Activated CD4-positive, alpha-beta T cell treated with anti-CD3 and anti-CD28 coated beads, Interleukin-2, amount 10 ng/mL, durations not matched to agents 7 days and 5 days (primary cell): ENCODE measurements at regions not wholly inside any gene's neighbourhood (a gene's known extent, or its start where the extent isn't known, plus 50 kb on each side); places are given as distances from the start of the nearest gene placed in this dataset.

Source experiments
- CTCF ChIA-PET: fragments of 350-600 bp; sonication (Branson Sonifier 250); formaldehyde crosslinking; loops from one replicate; lab custom pipeline; 2021; ENCODE audit warnings: antibody characterized with exemption; lab: Charles Lee
- POLR2A ChIA-PET: fragments of 350-600 bp; sonication (Branson Sonifier 250); formaldehyde crosslinking; loops from one replicate; lab custom pipeline; 2021; ENCODE audit warnings: antibody characterized with exemption; lab: Charles Lee
- DNase-seq: peaks from one replicate; pipeline ENCODE4 v3.0.0-alpha.2; 2020
- H3K27ac Mint-ChIP-seq: one replicate; pipeline ENCODE4 v1.8.0; 2021; ENCODE audit warnings: mild to moderate bottlenecking, moderate library complexity, mixed read lengths
- H3K27me3 Mint-ChIP-seq: one replicate; pipeline ENCODE4 v1.8.0; 2021; ENCODE audit warnings: mixed read lengths
- H3K36me3 Mint-ChIP-seq: one replicate; pipeline ENCODE4 v1.8.0; 2021; ENCODE audit warnings: low read depth, mixed read lengths
- H3K4me1 Mint-ChIP-seq: one replicate; pipeline ENCODE4 v1.8.0; 2021; ENCODE audit warnings: mixed read lengths
- H3K4me3 Mint-ChIP-seq: one replicate; pipeline ENCODE4 v1.8.0; 2021; ENCODE audit warnings: mild to moderate bottlenecking, moderate library complexity, mixed read lengths
- H3K9me3 Mint-ChIP-seq: one replicate; pipeline ENCODE4 v1.8.0; 2021; ENCODE audit warnings: mixed read lengths

DNA sequence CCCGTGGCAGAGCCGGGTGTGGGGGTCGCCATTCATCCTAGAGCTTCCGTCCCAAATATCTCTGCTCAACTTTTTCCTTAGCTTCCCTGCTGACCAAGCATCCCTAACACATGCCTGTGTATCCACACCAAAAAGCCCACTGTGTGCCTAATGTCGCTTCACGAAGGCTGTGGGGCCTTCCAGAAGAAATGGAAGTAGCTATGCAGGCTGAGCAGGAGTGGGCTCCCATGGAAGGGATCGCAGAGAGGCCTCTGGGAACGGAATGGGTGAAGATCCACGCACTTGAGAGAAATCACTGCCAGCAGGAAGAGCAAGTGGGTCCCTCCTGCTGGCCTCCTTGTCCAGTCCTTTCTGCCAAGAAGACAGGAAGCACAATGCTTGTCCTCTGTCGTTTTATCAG, 136.0 kb downstream of the SOX1 start:
- peaks cover 13% of the 10 kb centered on the region for H3K4me1 Mint-ChIP-seq
- H3K27ac Mint-ChIP-seq, result no peak overlapping the region
- peaks cover 34% of the 10 kb centered on the region for H3K27me3 Mint-ChIP-seq
- no peaks in the 10 kb centered on the region for H3K36me3 Mint-ChIP-seq
- no peak for DNase-seq
- H3K9me3 Mint-ChIP-seq, result no peaks in the 10 kb centered on the region
- H3K4me3 Mint-ChIP-seq, result no peak overlapping the region
- ChIA-PET CTCF (no interaction called here), POLR2A (no interaction called here)

- Mint-ChIP-seq H3K27ac (no peak overlapping the region), H3K27me3 (peaks cover 37% of the 10 kb centered on the region), H3K36me3 (no peaks in the 10 kb centered on the region), H3K4me3 (no peak overlapping the region), H3K9me3 (no peaks in the 10 kb centered on the region), H3K4me1 (peaks cover 13% of the 10 kb centered on the region)
- POLR2A ChIA-PET, result no interaction called here
- DNase-seq, result no peak
- CTCF ChIA-PET, result no interaction called here
Observed at GRCh38 chr13:112203614-112204013, 136.7 kb downstream of the SOX1 start.

DNA sequence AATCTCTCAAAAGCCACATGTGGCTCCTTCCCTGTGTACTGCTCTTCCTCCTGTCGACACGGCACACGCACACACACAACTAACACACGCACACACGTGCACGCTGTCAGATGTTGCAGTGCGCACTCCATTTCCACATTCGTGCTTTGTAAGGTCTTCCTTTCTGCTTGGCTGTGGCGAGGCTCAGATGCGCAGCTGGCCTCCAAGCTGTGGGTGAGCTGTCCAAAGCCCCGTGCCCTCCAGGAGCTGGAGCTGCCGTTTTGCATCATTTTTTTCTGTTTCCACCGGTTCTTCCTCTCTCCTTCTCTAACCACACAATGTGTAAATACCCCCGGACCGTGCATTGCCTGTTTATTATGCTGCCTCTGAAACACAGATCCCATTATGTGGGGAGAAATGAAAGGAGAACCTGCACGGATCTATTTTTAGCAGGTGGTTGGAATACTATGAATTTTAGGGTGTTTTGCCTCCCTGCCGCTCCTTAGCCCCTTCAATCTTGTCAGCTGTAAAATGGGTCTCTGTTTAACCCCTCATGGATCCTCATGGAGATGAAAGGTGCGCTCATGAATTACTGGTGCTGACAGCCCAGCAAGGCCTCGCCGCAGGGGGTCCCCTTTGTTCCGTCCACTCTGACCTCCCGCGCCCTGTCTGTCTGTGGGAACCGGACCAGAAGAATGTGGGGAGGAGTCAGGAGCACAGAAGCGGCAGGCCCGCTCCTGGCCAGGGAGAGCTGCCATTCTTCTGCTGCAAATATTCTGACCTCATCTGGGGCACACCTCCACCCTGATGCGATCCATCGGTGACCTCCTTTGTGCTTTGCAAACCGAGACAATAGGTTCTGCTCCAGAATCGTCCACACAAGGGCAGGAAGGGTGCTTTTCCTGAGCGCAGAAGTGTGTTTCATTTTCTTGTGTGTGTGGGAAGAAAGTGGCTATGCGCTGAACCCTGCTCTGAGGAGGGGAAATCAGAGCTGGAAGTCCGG, 137.7 kb downstream of the SOX1 start:
- H3K4me1 Mint-ChIP-seq, result peaks cover 13% of the 10 kb centered on the region
- DNase-seq, result no peak
- POLR2A ChIA-PET, result no interaction called here
- H3K9me3 Mint-ChIP-seq, result no peaks in the 10 kb centered on the region
- H3K4me3 Mint-ChIP-seq, result no peak overlapping the region
- peaks cover 37% of the 10 kb centered on the region for H3K27me3 Mint-ChIP-seq
- H3K36me3 Mint-ChIP-seq, result no peaks in the 10 kb centered on the region
- CTCF ChIA-PET, result no interaction called here
- H3K27ac Mint-ChIP-seq, result no peak overlapping the region

- Mint-ChIP-seq H3K36me3 (no peaks in the 10 kb centered on the region), H3K27me3 (peaks cover 37% of the 10 kb centered on the region), H3K4me1 (peaks cover 13% of the 10 kb centered on the region), H3K9me3 (no peaks in the 10 kb centered on the region), H3K27ac (no peak overlapping the region), H3K4me3 (no peak overlapping the region)
- CTCF ChIA-PET, result no interaction called here
- DNase-seq, result peak; percentile 19
- POLR2A ChIA-PET, result no interaction called here
Observed at GRCh38 chr13:112205990-112206389, 139.0 kb downstream of the SOX1 start.

DNA sequence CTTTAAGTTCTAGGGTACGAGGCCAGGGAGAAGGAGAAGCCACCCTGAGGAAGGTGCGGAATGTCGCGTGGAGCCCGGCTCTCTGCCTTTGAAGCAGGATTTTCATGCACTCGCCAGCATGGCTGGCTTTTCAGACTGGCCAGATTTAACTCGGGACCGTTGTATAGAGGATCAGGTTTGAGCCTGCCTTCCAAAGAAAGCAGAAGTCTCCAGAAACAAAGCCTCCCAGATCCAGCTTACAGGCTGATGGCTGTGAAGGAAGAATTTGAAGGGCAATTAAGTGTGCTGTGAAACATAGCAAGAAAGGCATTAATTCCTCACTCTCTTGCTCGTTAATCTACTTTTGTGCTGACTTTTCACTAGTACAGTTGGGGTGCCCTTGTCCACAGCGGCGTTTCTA, 140.2 kb downstream of the SOX1 start:
- CTCF ChIA-PET, result no interaction called here
- no peaks in the 10 kb centered on the region for H3K9me3 Mint-ChIP-seq
- POLR2A ChIA-PET, result no interaction called here
- peaks cover 13% of the 10 kb centered on the region for H3K4me1 Mint-ChIP-seq
- H3K27ac Mint-ChIP-seq, result no peak overlapping the region
- no peaks in the 10 kb centered on the region for H3K36me3 Mint-ChIP-seq
- DNase-seq, result no peak
- H3K27me3 Mint-ChIP-seq, result peaks cover 37% of the 10 kb centered on the region
- H3K4me3 Mint-ChIP-seq, result no peak overlapping the region

GRCh38 chr13:112208656-112209055, 141.7 kb downstream of the SOX1 start:
- POLR2A ChIA-PET, result no interaction called here
- no peak for DNase-seq
- Mint-ChIP-seq H3K27me3 (peaks cover 35% of the 10 kb centered on the region), H3K27ac (no peak overlapping the region), H3K4me3 (no peak overlapping the region), H3K9me3 (no peaks in the 10 kb centered on the region), H3K36me3 (no peaks in the 10 kb centered on the region), H3K4me1 (peaks cover 13% of the 10 kb centered on the region)
- CTCF ChIA-PET, result no interaction called here

DNA sequence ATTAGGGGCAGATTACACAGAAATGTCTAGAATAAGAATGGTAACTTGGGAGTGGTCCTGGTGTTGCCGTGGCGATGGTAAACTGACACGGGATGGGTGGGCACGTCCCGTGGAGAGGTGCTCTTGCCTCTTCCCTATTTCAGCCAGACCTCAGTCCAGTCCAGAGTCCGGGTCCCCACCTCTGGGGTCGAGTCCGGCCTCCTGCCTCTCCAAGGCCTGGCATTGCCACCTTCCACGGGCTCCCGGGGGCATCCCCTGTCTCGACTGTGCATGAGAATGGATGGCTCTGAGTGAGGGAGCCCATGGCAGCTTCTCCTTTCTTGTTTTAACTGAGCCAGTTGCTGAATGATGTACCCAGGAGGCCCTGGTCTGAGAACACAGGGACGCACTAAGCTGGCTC, 142.3 kb downstream of the SOX1 start:
- no peaks in the 10 kb centered on the region for H3K36me3 Mint-ChIP-seq
- H3K27ac Mint-ChIP-seq, result no peak overlapping the region
- CTCF ChIA-PET, result no interaction called here
- DNase-seq, result no peak
- H3K4me1 Mint-ChIP-seq, result peaks cover 13% of the 10 kb centered on the region
- peaks cover 29% of the 10 kb centered on the region for H3K27me3 Mint-ChIP-seq
- H3K4me3 Mint-ChIP-seq, result no peak overlapping the region
- no peaks in the 10 kb centered on the region for H3K9me3 Mint-ChIP-seq
- POLR2A ChIA-PET, result no interaction called here

DNA sequence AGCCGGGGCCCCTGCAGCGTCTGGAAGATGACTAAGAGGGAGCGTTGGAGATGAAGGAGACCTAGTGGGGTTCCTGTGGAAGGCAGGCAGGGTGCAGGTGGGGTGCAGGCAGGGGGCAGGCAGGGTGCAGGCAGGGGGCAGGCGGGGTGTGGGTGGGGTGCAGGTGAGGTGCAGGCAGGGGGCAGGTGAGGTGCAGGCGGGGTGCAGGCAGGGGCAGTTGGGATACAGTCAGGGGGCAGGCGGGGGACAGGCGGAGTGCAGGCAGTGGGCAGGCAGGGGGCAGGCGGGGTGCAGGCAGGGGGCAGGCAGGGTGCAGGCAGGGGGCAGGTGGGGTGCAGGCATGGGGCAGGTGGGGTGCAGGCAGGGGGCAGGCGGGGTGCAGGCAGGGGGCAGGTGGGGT, 142.8 kb downstream of the SOX1 start:
- ChIA-PET POLR2A (no interaction called here), CTCF (no interaction called here)
- Mint-ChIP-seq H3K27me3 (peaks cover 25% of the 10 kb centered on the region), H3K4me3 (no peak overlapping the region), H3K9me3 (no peaks in the 10 kb centered on the region), H3K27ac (no peak overlapping the region), H3K4me1 (peaks cover 13% of the 10 kb centered on the region), H3K36me3 (no peaks in the 10 kb centered on the region)
- DNase-seq, result no peak

DNA sequence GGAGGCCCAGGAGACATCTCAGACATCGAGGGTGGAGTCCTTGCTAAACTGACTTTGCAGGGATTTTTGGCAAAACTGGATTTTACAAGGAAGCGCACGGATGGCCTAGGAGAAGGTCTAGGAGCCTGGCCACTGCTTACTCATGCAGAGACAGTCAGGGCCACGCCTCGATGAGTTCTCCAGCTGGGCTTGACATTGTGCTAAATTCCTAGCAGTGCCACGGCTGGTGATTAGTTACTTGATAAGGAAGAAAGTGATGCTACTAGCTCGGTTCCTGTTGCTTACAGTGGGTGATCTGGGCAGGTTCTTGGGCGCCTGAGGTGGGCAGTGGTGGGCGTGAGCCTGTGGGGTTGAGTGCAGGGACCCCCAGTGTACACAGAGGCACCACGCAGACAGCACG, 143.4 kb downstream of the SOX1 start:
- no peak overlapping the region for H3K27ac Mint-ChIP-seq
- H3K4me1 Mint-ChIP-seq, result peaks cover 9% of the 10 kb centered on the region
- no peaks in the 10 kb centered on the region for H3K36me3 Mint-ChIP-seq

GRCh38 chr13:112212533-112212932, 145.6 kb downstream of the SOX1 start:
- Mint-ChIP-seq H3K27ac (no peak overlapping the region), H3K4me3 (no peak overlapping the region), H3K36me3 (no peaks in the 10 kb centered on the region), H3K4me1 (no peaks in the 10 kb centered on the region), H3K9me3 (no peaks in the 10 kb centered on the region), H3K27me3 (peaks cover 4% of the 10 kb centered on the region)
- ChIA-PET POLR2A (no interaction called here), CTCF (no interaction called here)
- DNase-seq, result no peak

More for the DNA sequence above, 143.4 kb downstream of the SOX1 start:
- DNase-seq, result no peak
- Mint-ChIP-seq H3K4me3 (no peak overlapping the region), H3K27me3 (peaks cover 18% of the 10 kb centered on the region), H3K9me3 (no peaks in the 10 kb centered on the region)
- ChIA-PET CTCF (no interaction called here), POLR2A (no interaction called here)

GRCh38 chr13:112213467-112214255, 146.7 kb downstream of the SOX1 start:
- ChIA-PET POLR2A (no interaction called here), CTCF (no interaction called here)
- no peaks in the 10 kb centered on the region for H3K27me3 Mint-ChIP-seq
- H3K36me3 Mint-ChIP-seq, result no peaks in the 10 kb centered on the region
- DNase-seq, result no peak
- no peaks in the 10 kb centered on the region for H3K4me1 Mint-ChIP-seq
- no peaks in the 10 kb centered on the region for H3K9me3 Mint-ChIP-seq
- H3K27ac Mint-ChIP-seq, result no peak overlapping the region
- H3K4me3 Mint-ChIP-seq, result no peak overlapping the region

DNA sequence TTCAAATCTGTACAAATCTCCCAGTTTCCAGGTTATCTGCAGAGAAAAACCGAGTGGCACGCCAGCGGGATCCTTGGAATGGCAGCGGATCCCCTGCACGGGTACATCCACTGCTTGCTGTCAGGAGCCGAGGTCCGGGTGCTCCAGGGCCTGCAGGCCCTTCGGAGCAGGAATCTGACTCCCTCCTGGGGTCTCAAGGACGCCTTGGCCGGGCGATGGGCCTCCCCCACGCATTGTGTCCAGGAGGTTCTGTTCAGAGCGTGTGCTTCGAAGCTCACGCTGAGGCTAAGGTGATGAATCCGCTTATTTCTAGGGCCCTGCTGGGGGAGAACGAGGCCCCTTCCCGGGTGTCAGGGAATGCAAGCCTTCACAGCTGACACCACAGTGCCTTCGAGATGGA, 148.9 kb downstream of the SOX1 start:
- Mint-ChIP-seq H3K9me3 (no peaks in the 10 kb centered on the region), H3K4me3 (no peak overlapping the region), H3K4me1 (no peaks in the 10 kb centered on the region), H3K36me3 (no peaks in the 10 kb centered on the region), H3K27me3 (no peaks in the 10 kb centered on the region), H3K27ac (no peak overlapping the region)
- no peak for DNase-seq
- ChIA-PET CTCF (no interaction called here), POLR2A (no interaction called here)

GRCh38 chr13:112217431-112217830, 150.5 kb downstream of the SOX1 start:
- H3K4me1 Mint-ChIP-seq, result no peaks in the 10 kb centered on the region
- no peak for DNase-seq
- no peaks in the 10 kb centered on the region for H3K27me3 Mint-ChIP-seq
- ChIA-PET CTCF (no interaction called here), POLR2A (no interaction called here)
- no peak overlapping the region for H3K4me3 Mint-ChIP-seq
- H3K27ac Mint-ChIP-seq, result no peak overlapping the region
- no peaks in the 10 kb centered on the region for H3K9me3 Mint-ChIP-seq
- H3K36me3 Mint-ChIP-seq, result no peaks in the 10 kb centered on the region
